Dermis microvascular lymphatic vessel endothelial cell (primary cell): ENCODE measurements at regions not wholly inside any gene's neighbourhood (a gene's known extent, or its start where the extent isn't known, plus 50 kb on each side); places are given as distances from the start of the nearest gene placed in this dataset.

ENCODE experiments used
- DNase-seq, 2 donors: peaks; one replicate each; pipeline versions ENCODE4 v3.0.0 to v3.0.0-alpha.2; 2010; ENCODE audit warnings: low read depth in 2 of 2

- no peak for DNase-seq
These were observed 229.4 kb upstream of the SUCLG2 start for GRCh38 chr3:67883766-67884165.

GRCh38 chr3:67882981-67883380, 228.6 kb upstream of the SUCLG2 start:
- no peak for DNase-seq

GRCh38 chr3:67876261-67876660, 221.8 kb upstream of the SUCLG2 start:
- DNase-seq = no peak

GRCh38 chr3:67875858-67876257, 221.4 kb upstream of the SUCLG2 start:
- no peak for DNase-seq

GRCh38 chr3:67875338-67875737, 220.9 kb upstream of the SUCLG2 start:
- peak; percentile 3 to 52 for DNase-seq

GRCh38 chr3:67870477-67870876, 216.1 kb upstream of the SUCLG2 start:
- DNase-seq = no peak

- DNase-seq = no peak
These were observed 212.2 kb upstream of the SUCLG2 start for GRCh38 chr3:67866571-67866970.

GRCh38 chr3:67864587-67865183, 210.3 kb upstream of the SUCLG2 start:
- no peak for DNase-seq

GRCh38 chr3:67863869-67864268, 209.5 kb upstream of the SUCLG2 start:
- DNase-seq = peak; percentile 26 to 48

- no peak for DNase-seq
These were observed 206.0 kb upstream of the SUCLG2 start for GRCh38 chr3:67860429-67860828.

GRCh38 chr3:67858492-67858891, 204.1 kb upstream of the SUCLG2 start:
- DNase-seq = no peak

GRCh38 chr3:67856718-67857117, 202.3 kb upstream of the SUCLG2 start:
- no peak for DNase-seq

GRCh38 chr3:67854663-67855062, 200.3 kb upstream of the SUCLG2 start:
- DNase-seq = no peak

GRCh38 chr3:67853520-67853919, 199.1 kb upstream of the SUCLG2 start:
- DNase-seq = no peak

- no peak for DNase-seq
These were observed 193.9 kb upstream of the SUCLG2 start for GRCh38 chr3:67848299-67848698.

GRCh38 chr3:67846166-67846565, 191.8 kb upstream of the SUCLG2 start:
- DNase-seq = no peak

- no peak for DNase-seq
These were observed 178.4 kb upstream of the SUCLG2 start for GRCh38 chr3:67832817-67833216.

- no peak for DNase-seq
These were observed 176.8 kb upstream of the SUCLG2 start for GRCh38 chr3:67831262-67831661.

GRCh38 chr3:67828486-67829010, 174.1 kb upstream of the SUCLG2 start:
- no peak for DNase-seq

GRCh38 chr3:67821135-67821534, 166.7 kb upstream of the SUCLG2 start:
- DNase-seq = no peak

- no peak for DNase-seq
These were observed 165.0 kb upstream of the SUCLG2 start for GRCh38 chr3:67819447-67819846.

GRCh38 chr3:67809370-67809935, 155.0 kb upstream of the SUCLG2 start:
- no peak for DNase-seq

GRCh38 chr3:67808906-67809305, 154.5 kb upstream of the SUCLG2 start:
- DNase-seq = no peak

- DNase-seq = no peak
These were observed 150.2 kb upstream of the SUCLG2 start for GRCh38 chr3:67804578-67804977.
